MM.1S (cell line): ENCODE measurements at regions not wholly inside any gene's neighbourhood (a gene's known extent, or its start where the extent isn't known, plus 50 kb on each side); places are given as distances from the start of the nearest gene placed in this dataset.

ENCODE experiments used
- DNase-seq: peaks from one replicate; pipeline ENCODE4 v3.0.0-alpha.2; 2015
- H2AFZ ChIP-seq: fragments of 300-600 bp; sonication (generic); 2 replicates; pipeline ENCODE4 v1.6.0; 2016; ENCODE audit warnings: antibody characterized with exemption, low read length
- H3F3A ChIP-seq: fragments of 300-600 bp; sonication (generic); 2 replicates; pipeline ENCODE4 v1.6.1; 2016; ENCODE audit warnings: mild to moderate bottlenecking, antibody characterized with exemption, low read length, moderate library complexity, mixed read lengths; ENCODE audit not compliant: insufficient read depth
- H3K27ac ChIP-seq: fragments of 300-600 bp; sonication (generic); 2 replicates; pipeline ENCODE4 v1.5.1; 2016; ENCODE audit warnings: mild to moderate bottlenecking, low read length
- H3K27me3 ChIP-seq: fragments of 300-600 bp; sonication (generic); replicated peaks from 2 replicates; pipeline ENCODE4 v1.6.0; 2016; ENCODE audit warnings: low read length; ENCODE audit not compliant: insufficient read depth
- H3K36me3 ChIP-seq: fragments of 300-600 bp; sonication (generic); replicated peaks from 2 replicates; pipeline ENCODE4 v1.6.1; 2016; ENCODE audit warnings: mild to moderate bottlenecking, low read length, mixed read lengths; ENCODE audit not compliant: insufficient read depth
- H3K4me1 ChIP-seq: fragments of 300-600 bp; sonication (generic); 2 replicates; pipeline ENCODE4 v1.6.1; 2016; ENCODE audit warnings: low read length, mixed read lengths
- H3K4me2 ChIP-seq: fragments of 300-600 bp; sonication (generic); 2 replicates; pipeline ENCODE4 v1.6.0; 2016; ENCODE audit warnings: low read depth, low read length
- H3K4me3 ChIP-seq: fragments of 300-600 bp; sonication (generic); 2 replicates; pipeline ENCODE4 v1.5.1; 2016; ENCODE audit warnings: low read length, mixed read lengths
- H3K79me2 ChIP-seq: fragments of 300-600 bp; sonication (generic); 2 replicates; pipeline ENCODE4 v1.6.1; 2016; ENCODE audit warnings: mixed run types, low read length, mixed read lengths
- H3K9ac ChIP-seq: fragments of 300-600 bp; sonication (generic); 2 replicates; pipeline ENCODE4 v1.6.1; 2016; ENCODE audit warnings: low read length, mixed read lengths
- H3K9me2 ChIP-seq: fragments of 300-600 bp; sonication (generic); replicated peaks from 2 replicates; pipeline ENCODE4 v1.6.1; 2016; ENCODE audit warnings: mild to moderate bottlenecking, low read length, mixed read lengths; ENCODE audit not compliant: insufficient read depth
- H3K9me3 ChIP-seq: fragments of 300-600 bp; sonication (generic); replicated peaks from 2 replicates; pipeline ENCODE4 v1.6.1; 2016; ENCODE audit warnings: mild to moderate bottlenecking, low read length, mixed read lengths; ENCODE audit not compliant: insufficient read depth
- H4K20me1 ChIP-seq: fragments of 300-600 bp; sonication (generic); 2 replicates; pipeline ENCODE4 v1.6.1; 2016; ENCODE audit warnings: mild to moderate bottlenecking, low read length, moderate library complexity, mixed read lengths; ENCODE audit not compliant: insufficient read depth
- CTCF ChIP-seq: fragments of 300-600 bp; sonication (generic); IDR thresholded peaks from 2 replicates; pipeline ENCODE4 v1.5.1; 2016; ENCODE audit warnings: antibody characterized with exemption, low read length, mixed read lengths
- EZH2 ChIP-seq: fragments of 300-600 bp; sonication (generic); optimal IDR thresholded peaks from 2 replicates; pipeline ENCODE3; 2017; ENCODE audit warnings: low read depth, mild to moderate bottlenecking, antibody characterized with exemption, low read length, mixed read lengths
- EZH2phosphoT487 ChIP-seq: fragments of 300-600 bp; sonication (generic); IDR thresholded peaks from 2 replicates; pipeline ENCODE4 v1.6.1; 2018; ENCODE audit warnings: antibody characterized with exemption, low read length

GRCh38 chr7:52518869-52519268 lies 516.6 kb upstream of the POM121L12 start:
- Histone ChIP-seq H3F3A (no peaks in the 10 kb centered on the region), H3K4me1 (no peaks in the 10 kb centered on the region), H3K9me3 (no peaks in the 10 kb centered on the region), H3K27ac (no peak overlapping the region), H3K79me2 (no peaks in the 10 kb centered on the region), H3K9ac (no peak overlapping the region), H2AFZ (no peak overlapping the region), H3K4me3 (no peak overlapping the region), H3K27me3 (no peaks in the 10 kb centered on the region), H3K36me3 (no peaks in the 10 kb centered on the region), H3K4me2 (no peak overlapping the region), H4K20me1 (no peaks in the 10 kb centered on the region), H3K9me2 (no peaks in the 10 kb centered on the region)
- no peak for TF ChIP-seq EZH2phosphoT487
- no peak for TF ChIP-seq CTCF
- no peak for TF ChIP-seq EZH2
- no peak for DNase-seq

GRCh38 chr7:52512656-52513055 lies 522.8 kb upstream of the POM121L12 start:
- DNase-seq: no peak
- no peak overlapping the region for H3K27ac ChIP-seq
- H3K36me3 ChIP-seq: no peaks in the 10 kb centered on the region
- no peaks in the 10 kb centered on the region for H3K9me2 ChIP-seq
- no peaks in the 10 kb centered on the region for H3K79me2 ChIP-seq
- no peak overlapping the region for H3K9ac ChIP-seq
- no peak overlapping the region for H3K4me3 ChIP-seq
- H2AFZ ChIP-seq: no peak overlapping the region
- H4K20me1 ChIP-seq: no peaks in the 10 kb centered on the region
- no peak overlapping the region for H3K4me2 ChIP-seq
- H3K9me3 ChIP-seq: no peaks in the 10 kb centered on the region
- TF ChIP-seq EZH2phosphoT487: no peak
- no peak for TF ChIP-seq EZH2
- no peak for TF ChIP-seq CTCF
- no peaks in the 10 kb centered on the region for H3K4me1 ChIP-seq
- H3F3A ChIP-seq: no peaks in the 10 kb centered on the region
- H3K27me3 ChIP-seq: no peaks in the 10 kb centered on the region

- Histone ChIP-seq H3K9ac (no peak overlapping the region), H3K79me2 (no peaks in the 10 kb centered on the region), H3K36me3 (no peaks in the 10 kb centered on the region), H4K20me1 (no peaks in the 10 kb centered on the region), H3K27me3 (no peaks in the 10 kb centered on the region), H3F3A (no peaks in the 10 kb centered on the region), H3K9me3 (no peaks in the 10 kb centered on the region), H3K4me3 (no peak overlapping the region), H2AFZ (no peak overlapping the region), H3K4me1 (no peaks in the 10 kb centered on the region), H3K27ac (peak overlapping the region; percentile 7; the same call in 1 of the 2 replicates), H3K9me2 (no peaks in the 10 kb centered on the region), H3K4me2 (no peak overlapping the region)
- TF ChIP-seq EZH2 (no peak), EZH2phosphoT487 (no peak), CTCF (no peak)
- DNase-seq: peak; percentile 10
Measured at GRCh38 chr7:52507546-52508255, 527.7 kb upstream of the POM121L12 start.
